ENCODE measurements at regions not wholly inside any gene's neighbourhood (a gene's known extent, or its start where the extent isn't known, plus 50 kb on each side); places are given as distances from the start of the nearest gene placed in this dataset.
"Not testable (repeated sequence)": the region's sequence is repeated elsewhere in the genome, so short reads cannot be mapped to it uniquely, and the experiment has no call there.

- DNase-seq = no peak
- no peak for TF ChIP-seq POLR2A (IDR thresholded peaks at IDR 0.05; ENCODE audit: low read length)
Observed at GRCh38 chr11:135001581-135001980, 589.5 kb upstream of the B3GAT1 start.

GRCh38 chr11:135001065-135001464 is 589.0 kb upstream of the B3GAT1 start:
- DNase-seq = not testable (repeated sequence)

GRCh38 chr11:134999590-134999989 is 587.5 kb upstream of the B3GAT1 start:
- TF ChIP-seq GATA1 (IDR thresholded peaks at IDR 0.05; ENCODE audit: low read depth, low read length) (no peak), POLR2A (IDR thresholded peaks at IDR 0.05; ENCODE audit: low read length) (no peak)

GRCh38 chr11:134997652-134998320 is 585.7 kb upstream of the B3GAT1 start:
- DNase-seq = no peak
- TF ChIP-seq POLR2A (IDR thresholded peaks at IDR 0.05; ENCODE audit: low read length) (no peak), GATA1 (IDR thresholded peaks at IDR 0.05; ENCODE audit: low read depth, low read length) (no peak)

More at GRCh38 chr11:134999590-134999989, 587.5 kb upstream of the B3GAT1 start:
- no peak for DNase-seq

- TF ChIP-seq POLR2A (IDR thresholded peaks at IDR 0.05; ENCODE audit: low read length) = no peak
- no peak for TF ChIP-seq GATA1 (IDR thresholded peaks at IDR 0.05; ENCODE audit: low read depth, low read length)
- no peak for DNase-seq
Observed at GRCh38 chr11:134995741-134996140, 583.7 kb upstream of the B3GAT1 start.

GRCh38 chr11:134994431-134994830 is 582.4 kb upstream of the B3GAT1 start:
- no peak for TF ChIP-seq GATA1 (IDR thresholded peaks at IDR 0.05; ENCODE audit: low read depth, low read length)
- TF ChIP-seq POLR2A (IDR thresholded peaks at IDR 0.05; ENCODE audit: low read length) = no peak
- no peak for DNase-seq

GRCh38 chr11:134993691-134994243 is 581.7 kb upstream of the B3GAT1 start:
- DNase-seq = no peak
- no peak for TF ChIP-seq POLR2A (IDR thresholded peaks at IDR 0.05; ENCODE audit: low read length)
- TF ChIP-seq GATA1 (IDR thresholded peaks at IDR 0.05; ENCODE audit: low read depth, low read length) = no peak

GRCh38 chr11:134992981-134993380 is 580.9 kb upstream of the B3GAT1 start:
- no peak for DNase-seq
- TF ChIP-seq GATA1 (IDR thresholded peaks at IDR 0.05; ENCODE audit: low read depth, low read length) (no peak), POLR2A (IDR thresholded peaks at IDR 0.05; ENCODE audit: low read length) (no peak)

GRCh38 chr11:134988495-134988894 is 576.5 kb upstream of the B3GAT1 start:
- no peak for DNase-seq
- TF ChIP-seq POLR2A (IDR thresholded peaks at IDR 0.05; ENCODE audit: low read length) (no peak), GATA1 (IDR thresholded peaks at IDR 0.05; ENCODE audit: low read depth, low read length) (no peak)

GRCh38 chr11:134987822-134988221 is 575.8 kb upstream of the B3GAT1 start:
- TF ChIP-seq POLR2A (IDR thresholded peaks at IDR 0.05; ENCODE audit: low read length) (no peak), GATA1 (IDR thresholded peaks at IDR 0.05; ENCODE audit: low read depth, low read length) (no peak)
- DNase-seq = no peak

GRCh38 chr11:134987223-134987768 is 575.3 kb upstream of the B3GAT1 start:
- no peak for TF ChIP-seq POLR2A (IDR thresholded peaks at IDR 0.05; ENCODE audit: low read length)
- no peak for DNase-seq

GRCh38 chr11:134984421-134984820 is 572.4 kb upstream of the B3GAT1 start:
- no peak for TF ChIP-seq POLR2A (IDR thresholded peaks at IDR 0.05; ENCODE audit: low read length)
- no peak for DNase-seq

GRCh38 chr11:134982432-134982831 is 570.4 kb upstream of the B3GAT1 start:
- DNase-seq = not testable (repeated sequence)

GRCh38 chr11:134981835-134982234 is 569.8 kb upstream of the B3GAT1 start:
- DNase-seq = no peak
- no peak for TF ChIP-seq POLR2A (IDR thresholded peaks at IDR 0.05; ENCODE audit: low read length)
- TF ChIP-seq GATA1 (IDR thresholded peaks at IDR 0.05; ENCODE audit: low read depth, low read length) = no peak

- TF ChIP-seq GATA1 (IDR thresholded peaks at IDR 0.05; ENCODE audit: low read depth, low read length) = no peak
- no peak for TF ChIP-seq POLR2A (IDR thresholded peaks at IDR 0.05; ENCODE audit: low read length)
- DNase-seq = no peak
Observed at GRCh38 chr11:134980819-134981710, 569.0 kb upstream of the B3GAT1 start.

GRCh38 chr11:134979089-134979457 is 567.0 kb upstream of the B3GAT1 start:
- DNase-seq = not testable (repeated sequence)
